Anterior cingulate cortex (tissue), 58 donors: ENCODE measurements at regions not wholly inside any gene's neighbourhood (a gene's known extent, or its start where the extent isn't known, plus 50 kb on each side); places are given as distances from the start of the nearest gene placed in this dataset.

Experiments used
- DNase-seq, 58 donors: peaks; one replicate each; lab custom pipeline; 2025; lab: John Stamatoyannopoulos, UW

GRCh38 chr17:62884781-62885180 lies 76.7 kb upstream of the MARCHF10 start:
- DNase-seq = no peak

GRCh38 chr17:62882878-62883277 lies 74.8 kb upstream of the MARCHF10 start:
- DNase-seq = no peak

- DNase-seq = no peak
These were observed 74.2 kb upstream of the MARCHF10 start for GRCh38 chr17:62882284-62882683.

GRCh38 chr17:62880120-62880519 lies 72.0 kb upstream of the MARCHF10 start:
- no peak for DNase-seq

GRCh38 chr17:62876673-62877405 lies 68.7 kb upstream of the MARCHF10 start:
- no peak for DNase-seq

- no peak for DNase-seq
These were observed 67.9 kb upstream of the MARCHF10 start for GRCh38 chr17:62876063-62876462.

- DNase-seq = no peak
These were observed 67.2 kb upstream of the MARCHF10 start for GRCh38 chr17:62875296-62875695.

- DNase-seq = no peak
These were observed 63.2 kb upstream of the MARCHF10 start for GRCh38 chr17:62871291-62871690.

GRCh38 chr17:62870552-62870971 lies 62.4 kb upstream of the MARCHF10 start:
- DNase-seq = peak in 1 of 58 donors; percentile 13

GRCh38 chr17:62870030-62870541 lies 62.0 kb upstream of the MARCHF10 start:
- peak in 19 of 58 donors; percentile 1 to 73 (median 35) for DNase-seq

- DNase-seq = no peak
These were observed 60.6 kb upstream of the MARCHF10 start for GRCh38 chr17:62868723-62869122.

- DNase-seq = no peak
These were observed 59.9 kb upstream of the MARCHF10 start for GRCh38 chr17:62868008-62868407.

- DNase-seq = no peak
These were observed 59.2 kb upstream of the MARCHF10 start for GRCh38 chr17:62867303-62867702.

- peak in 2 of 58 donors; percentile 7 for DNase-seq
These were observed 58.4 kb upstream of the MARCHF10 start for GRCh38 chr17:62866471-62866870.

- no peak for DNase-seq
These were observed 57.5 kb upstream of the MARCHF10 start for GRCh38 chr17:62865586-62865985.

- DNase-seq = no peak
These were observed 54.1 kb upstream of the MARCHF10 start for GRCh38 chr17:62862251-62862650.

GRCh38 chr17:62860962-62861873 lies 53.1 kb upstream of the MARCHF10 start:
- DNase-seq = no peak

GRCh38 chr17:62859146-62859545 lies 51.0 kb upstream of the MARCHF10 start:
- no peak for DNase-seq
